GDM1 (cell line): ENCODE measurements at regions not wholly inside any gene's neighbourhood (a gene's known extent, or its start where the extent isn't known, plus 50 kb on each side); places are given as distances from the start of the nearest gene placed in this dataset.

ENCODE experiments used
- DNase-seq: peaks from one replicate; lab custom pipeline; 2025; lab: John Stamatoyannopoulos, UW

DNA sequence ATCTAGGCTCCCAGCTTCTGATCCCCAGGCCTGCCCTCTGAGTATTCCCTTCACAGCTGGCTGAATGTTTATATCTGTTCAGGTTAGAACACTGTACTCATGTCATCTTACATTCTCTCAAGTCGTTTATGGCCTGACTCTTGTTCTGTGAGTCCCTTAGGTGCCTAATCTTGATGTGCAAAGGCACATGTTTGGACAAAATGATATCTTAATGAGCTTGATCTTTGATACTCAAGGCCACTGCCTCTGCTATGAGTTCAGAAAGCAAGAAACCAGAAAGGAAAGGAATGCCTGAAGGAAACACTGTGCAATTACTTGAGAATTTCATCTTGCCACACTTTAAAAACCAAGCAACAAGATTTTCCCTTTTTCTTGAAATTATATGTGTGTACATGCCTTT lies 391.8 kb upstream of the ZNF608 start:
- DNase-seq = no peak

DNA sequence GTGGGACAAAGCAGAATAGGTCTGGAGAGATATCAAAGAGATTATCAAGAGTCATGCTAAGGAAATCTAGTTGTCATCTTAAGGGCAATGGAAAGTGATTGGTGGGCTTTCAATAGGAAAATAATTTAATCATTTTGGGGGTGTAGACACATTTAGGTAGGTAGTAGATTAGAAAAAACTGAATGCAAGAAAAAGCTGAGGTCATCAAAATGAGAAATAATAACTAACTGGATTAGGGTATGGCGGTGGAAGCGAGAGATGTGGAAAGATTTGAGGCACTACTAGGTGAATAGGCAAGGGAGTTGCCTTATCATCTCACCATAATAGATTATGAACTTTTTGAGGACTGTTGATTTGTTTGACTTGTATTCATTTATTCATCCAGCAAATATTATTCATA lies 393.2 kb upstream of the ZNF608 start:
- DNase-seq = no peak

DNA sequence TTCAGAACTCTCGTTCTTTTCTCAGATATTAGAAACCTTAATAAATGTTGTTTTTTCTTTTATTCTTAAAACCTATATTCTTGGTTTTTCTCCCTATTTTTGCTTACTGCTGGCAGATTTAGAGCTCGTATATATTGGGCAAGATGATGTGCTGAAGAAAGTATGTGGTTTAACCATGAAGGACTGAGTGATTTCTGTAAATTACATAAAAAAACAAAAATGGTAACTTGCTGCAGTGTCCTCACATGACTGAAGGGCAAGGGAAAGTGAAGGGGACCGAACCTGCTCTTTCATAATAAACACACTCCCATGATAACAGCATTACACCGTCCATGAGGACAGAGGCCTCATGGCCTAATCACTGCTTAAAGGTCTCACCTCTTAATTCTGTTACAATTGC lies 393.8 kb upstream of the ZNF608 start:
- DNase-seq = no peak

DNA sequence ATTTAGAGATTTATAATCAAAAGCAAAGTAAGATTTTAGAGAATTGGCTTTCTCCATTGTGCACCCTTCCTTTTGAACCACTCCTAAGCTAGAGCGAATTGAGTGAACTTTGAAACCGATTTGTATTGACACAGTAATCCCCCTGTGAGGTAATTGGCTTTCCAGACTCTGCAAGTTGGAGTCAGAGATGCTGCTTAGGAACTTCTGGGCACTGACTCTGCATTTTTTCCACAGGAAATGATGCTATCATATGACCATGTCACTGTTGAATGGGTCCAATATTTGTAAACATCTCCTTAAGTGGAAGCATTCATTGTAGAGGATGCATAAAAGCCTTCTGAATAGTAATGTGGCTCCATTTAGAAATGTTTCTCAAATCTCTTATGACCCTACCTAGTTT lies 394.4 kb upstream of the ZNF608 start:
- no peak for DNase-seq

DNA sequence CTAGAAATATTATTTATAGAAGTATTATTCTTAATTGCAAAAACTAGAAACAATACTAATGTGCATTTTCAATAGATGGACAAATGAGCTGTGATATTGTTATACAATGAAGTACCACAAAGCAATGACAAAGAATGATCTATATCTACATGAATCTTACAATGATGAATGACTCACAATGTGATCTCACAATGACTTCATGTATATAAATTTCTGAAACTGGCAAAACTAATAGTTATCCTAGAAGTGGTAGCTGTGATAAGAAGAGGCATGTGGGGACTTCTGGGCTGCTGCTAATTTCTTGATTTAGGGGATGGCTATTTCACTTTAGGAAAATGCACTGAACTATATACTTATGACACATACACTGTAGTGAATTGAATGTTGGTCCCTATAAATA lies 396.0 kb upstream of the ZNF608 start:
- DNase-seq = no peak

GRCh38 chr5:125143011-125143410 lies 396.6 kb upstream of the ZNF608 start:
- no peak for DNase-seq

GRCh38 chr5:125148076-125148475 lies 401.6 kb upstream of the ZNF608 start:
- DNase-seq = no peak

GRCh38 chr5:125148706-125149105 lies 402.3 kb upstream of the ZNF608 start:
- no peak for DNase-seq

- DNase-seq = no peak
These were observed 402.7 kb upstream of the ZNF608 start for GRCh38 chr5:125149110-125149509.

GRCh38 chr5:125149527-125149926 lies 403.1 kb upstream of the ZNF608 start:
- no peak for DNase-seq

GRCh38 chr5:125150041-125150669 lies 403.7 kb upstream of the ZNF608 start:
- no peak for DNase-seq

DNA sequence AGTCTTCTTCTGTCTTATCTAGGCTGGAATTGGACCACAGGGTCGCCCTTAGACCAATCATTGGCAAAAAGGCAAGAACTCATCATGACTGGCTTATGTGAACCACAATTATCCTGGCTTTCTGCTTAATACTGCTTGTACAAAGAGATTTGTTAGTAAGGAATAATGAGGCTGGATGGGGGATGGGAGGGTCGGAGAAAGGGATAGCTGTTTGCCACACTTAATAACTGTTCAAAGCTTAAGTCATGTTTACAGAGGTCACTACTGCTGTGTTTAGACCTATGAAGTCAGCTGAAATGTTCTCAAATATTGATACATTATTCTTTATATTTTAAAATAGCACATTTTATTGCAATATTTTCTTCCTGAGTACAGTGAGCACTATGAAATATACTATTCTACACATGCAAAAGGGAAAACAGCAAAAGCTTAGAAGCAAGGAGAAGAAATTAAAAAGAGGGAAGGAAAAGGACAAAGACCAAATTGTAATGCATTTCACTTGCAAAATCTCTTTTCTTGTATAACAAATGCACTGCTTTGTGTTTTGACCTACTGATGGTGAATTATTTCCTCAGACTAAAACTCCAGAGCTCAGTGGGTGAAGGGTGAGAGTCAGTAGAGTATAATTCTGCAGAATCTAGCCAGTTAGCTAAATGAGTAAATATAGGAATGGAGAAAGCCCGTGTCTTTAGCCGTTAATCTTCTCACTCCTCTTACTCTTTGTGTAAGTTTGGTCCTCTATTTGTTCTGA lies 404.9 kb upstream of the ZNF608 start:
- DNase-seq = no peak

- DNase-seq = no peak
These were observed 405.6 kb upstream of the ZNF608 start for GRCh38 chr5:125152044-125152443.

DNA sequence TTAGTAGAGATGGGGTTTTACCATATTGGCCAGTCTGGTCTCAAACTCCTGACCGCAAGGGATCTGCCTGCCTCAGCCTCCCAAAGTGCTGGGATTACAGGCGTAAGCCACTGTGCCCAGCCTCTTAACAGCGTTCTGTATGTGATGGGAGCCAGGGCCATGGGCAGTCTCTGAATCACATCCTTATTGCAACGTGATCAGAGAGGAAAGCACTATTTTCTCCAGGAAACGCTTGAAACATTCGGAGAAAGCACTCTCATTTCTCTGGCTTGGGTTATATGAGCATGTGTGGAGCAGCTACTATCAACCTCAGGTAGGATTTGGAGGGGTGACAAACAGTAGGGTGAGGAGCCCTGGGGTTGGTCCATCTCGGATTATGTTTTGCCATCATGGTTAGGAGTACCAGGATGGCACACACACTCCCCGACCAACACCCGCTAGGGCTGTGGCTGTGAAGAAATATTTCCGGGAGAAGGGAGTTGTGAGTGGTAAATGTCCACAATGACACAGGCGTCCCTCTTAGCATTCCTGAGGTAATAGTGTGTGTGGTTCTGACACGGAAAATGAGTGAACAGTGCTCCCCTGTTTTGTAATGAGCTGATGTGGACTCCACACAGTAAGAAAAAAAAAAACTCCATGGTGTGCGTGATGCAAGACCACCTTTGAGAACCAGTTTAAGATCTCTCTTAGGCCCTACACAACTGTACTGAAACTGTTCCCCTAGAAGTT lies 406.2 kb upstream of the ZNF608 start:
- no peak for DNase-seq

DNA sequence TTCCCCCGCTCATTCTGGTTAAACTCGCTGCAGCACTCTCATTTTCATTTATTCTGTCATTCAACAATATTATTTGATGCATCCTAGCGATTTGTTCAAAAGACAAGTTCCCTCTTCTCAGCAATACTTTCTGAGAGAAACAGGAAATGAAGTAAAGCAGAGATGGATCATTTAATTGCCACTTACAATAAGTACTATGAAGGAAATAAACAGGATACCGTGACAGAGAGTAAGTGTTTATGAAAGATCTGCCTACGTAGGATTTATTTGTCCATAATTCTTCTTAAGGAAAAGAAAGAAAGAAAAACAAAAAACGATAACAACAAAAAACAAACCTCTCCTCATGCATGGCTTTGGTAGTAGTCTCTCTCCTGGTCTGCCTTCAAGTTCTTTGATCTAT lies 406.8 kb upstream of the ZNF608 start:
- no peak for DNase-seq

DNA sequence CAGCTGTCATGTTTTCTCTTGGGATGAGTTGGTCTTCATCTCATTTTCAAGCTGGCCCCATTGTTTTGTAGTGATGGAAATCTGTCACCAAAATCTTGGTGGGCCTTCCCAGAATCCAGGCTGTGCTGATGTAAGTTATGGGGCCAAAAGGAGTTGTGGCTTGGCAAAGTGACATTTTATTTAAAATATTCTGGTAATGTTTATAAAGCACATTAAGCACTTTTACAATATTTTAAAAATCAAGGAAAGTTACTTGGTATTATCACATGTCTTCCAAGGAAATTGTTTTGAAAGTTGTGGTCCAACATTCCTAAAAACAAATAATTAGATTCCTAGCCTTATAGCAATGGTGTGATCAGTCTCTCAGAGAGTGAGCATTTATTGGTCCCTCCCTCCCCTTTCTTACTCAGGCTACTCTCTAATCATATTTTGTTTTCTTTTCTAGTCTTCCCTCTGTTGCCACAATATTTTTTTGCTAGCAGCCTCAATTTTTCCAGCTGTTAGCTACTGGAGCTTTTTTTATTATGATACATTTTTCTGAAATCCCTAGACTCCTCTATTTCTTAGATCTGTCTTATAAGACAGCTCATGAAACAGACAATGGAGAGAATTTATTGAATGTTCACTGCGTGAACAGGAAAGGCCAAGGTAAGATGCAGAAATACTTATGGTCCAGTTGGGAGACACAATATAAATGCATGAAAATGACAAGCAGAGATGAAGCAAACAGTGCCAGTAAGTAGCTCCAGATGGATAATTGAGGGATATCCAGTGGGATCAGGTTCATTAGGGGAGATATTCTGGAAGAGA lies 408.1 kb upstream of the ZNF608 start:
- no peak for DNase-seq

GRCh38 chr5:125160787-125161502 lies 414.5 kb upstream of the ZNF608 start:
- DNase-seq = no peak

GRCh38 chr5:125162714-125163113 lies 416.3 kb upstream of the ZNF608 start:
- no peak for DNase-seq

DNA sequence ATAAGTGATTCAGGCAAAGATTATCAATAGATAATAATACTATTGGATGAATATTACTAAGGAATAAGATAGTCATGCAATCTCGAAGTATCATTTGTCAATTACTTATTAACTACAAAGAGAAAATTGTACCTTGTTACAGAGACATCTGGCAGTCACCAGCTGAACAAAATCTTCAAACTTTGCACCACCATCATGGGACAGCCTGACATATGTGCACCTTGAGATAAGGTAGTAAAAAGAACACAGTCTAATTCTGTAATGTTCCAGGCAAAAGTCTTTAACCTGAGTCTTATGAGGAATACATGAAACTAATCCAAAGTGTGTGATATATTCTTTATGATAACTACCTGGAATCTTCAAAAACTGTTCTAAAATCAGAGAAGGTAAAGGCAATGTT lies 423.0 kb upstream of the ZNF608 start:
- no peak for DNase-seq

GRCh38 chr5:125171641-125172040 lies 425.2 kb upstream of the ZNF608 start:
- DNase-seq = no peak

GRCh38 chr5:125175348-125176004 lies 429.0 kb upstream of the ZNF608 start:
- no peak for DNase-seq
